GM12872 (cell line): ENCODE measurements at regions not wholly inside any gene's neighbourhood (a gene's known extent, or its start where the extent isn't known, plus 50 kb on each side); places are given as distances from the start of the nearest gene placed in this dataset.

Experiments
- CTCF ChIP-seq: IDR thresholded peaks from 3 replicates; pipeline ENCODE4 v1.5.1; 2011; ENCODE audit warnings: low read depth, mild to moderate bottlenecking, low read length, moderate library complexity; ENCODE audit not compliant: insufficient read depth

- no peak for TF ChIP-seq CTCF
Measured at GRCh38 chr15:69795601-69796000, 302.1 kb downstream of the TLE3 start.

- TF ChIP-seq CTCF = no peak
Measured at GRCh38 chr15:69797051-69797595, 300.6 kb downstream of the TLE3 start.

- TF ChIP-seq CTCF = no peak
Measured at GRCh38 chr15:69797615-69798014, 300.1 kb downstream of the TLE3 start.

- TF ChIP-seq CTCF = no peak
Measured at GRCh38 chr15:69798481-69799250, 299.1 kb downstream of the TLE3 start.

DNA sequence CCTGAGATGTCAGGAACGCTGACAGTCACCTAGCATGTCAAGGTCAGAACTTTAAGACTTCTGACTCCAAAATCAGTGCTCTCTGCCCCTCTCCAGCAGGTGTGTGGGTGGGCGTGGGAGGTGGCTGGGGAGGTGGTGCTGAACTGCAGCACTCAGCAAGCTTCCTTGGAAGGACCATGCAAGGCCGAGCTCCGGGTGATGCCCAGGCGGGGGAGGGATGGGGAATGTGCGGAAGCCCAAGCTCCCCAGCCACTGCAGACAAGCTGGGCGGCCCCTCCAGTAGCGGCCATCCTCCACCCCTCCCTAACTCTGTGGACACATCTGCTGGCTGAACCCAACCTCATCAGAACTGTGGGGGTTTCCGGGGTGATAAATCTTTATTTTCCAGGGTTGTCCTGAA, 296.6 kb downstream of the TLE3 start:
- TF ChIP-seq CTCF = no peak

GRCh38 chr15:69802432-69802831, 295.3 kb downstream of the TLE3 start:
- TF ChIP-seq CTCF = no peak

GRCh38 chr15:69804786-69805185, 292.9 kb downstream of the TLE3 start:
- TF ChIP-seq CTCF = no peak
